Inflammatory macrophage treated with lipopolysaccharide for 4 hours (primary cell): ENCODE measurements at regions not wholly inside any gene's neighbourhood (a gene's known extent, or its start where the extent isn't known, plus 50 kb on each side); places are given as distances from the start of the nearest gene placed in this dataset.
"Not testable (repeated sequence)": the region's sequence is repeated elsewhere in the genome, so short reads cannot be mapped to it uniquely, and the experiment has no call there.

ENCODE experiments used
- DNase-seq: peaks from one replicate; pipeline ENCODE4 v3.0.0-alpha.2; 2020

GRCh38 chr7:156545979-156546378, 94.6 kb upstream of the RNF32 start:
- no peak for DNase-seq

- no peak for DNase-seq
These were observed 95.5 kb upstream of the RNF32 start for GRCh38 chr7:156544919-156545715.

GRCh38 chr7:156543699-156544598, 96.6 kb upstream of the RNF32 start:
- DNase-seq, result no peak

GRCh38 chr7:156540619-156541165, 99.9 kb upstream of the RNF32 start:
- DNase-seq, result no peak

- DNase-seq, result no peak
These were observed 100.6 kb upstream of the RNF32 start for GRCh38 chr7:156539999-156540398.

GRCh38 chr7:156537006-156537405, 103.6 kb upstream of the RNF32 start:
- no peak for DNase-seq

- no peak for DNase-seq
These were observed 105.6 kb upstream of the RNF32 start for GRCh38 chr7:156534925-156535324.

GRCh38 chr7:156533964-156534363, 106.6 kb upstream of the RNF32 start:
- DNase-seq, result no peak

GRCh38 chr7:156533420-156533819, 107.2 kb upstream of the RNF32 start:
- DNase-seq, result no peak

GRCh38 chr7:156532016-156532602, 108.5 kb upstream of the RNF32 start:
- DNase-seq, result no peak

- no peak for DNase-seq
These were observed 110.6 kb upstream of the RNF32 start for GRCh38 chr7:156529956-156530355.

- no peak for DNase-seq
These were observed 113.1 kb upstream of the RNF32 start for GRCh38 chr7:156527458-156527890.

GRCh38 chr7:156524818-156525597, 115.6 kb upstream of the RNF32 start:
- DNase-seq, result no peak

GRCh38 chr7:156523447-156524048, 117.0 kb upstream of the RNF32 start:
- DNase-seq, result no peak

- no peak for DNase-seq
These were observed 117.8 kb upstream of the RNF32 start for GRCh38 chr7:156522801-156523200.

- no peak for DNase-seq
These were observed 121.5 kb upstream of the RNF32 start for GRCh38 chr7:156519070-156519469.

- no peak for DNase-seq
These were observed 122.1 kb upstream of the RNF32 start for GRCh38 chr7:156518466-156518865.

- DNase-seq, result not testable (repeated sequence)
These were observed 122.7 kb upstream of the RNF32 start for GRCh38 chr7:156517858-156518257.

GRCh38 chr7:156516791-156517378, 123.7 kb upstream of the RNF32 start:
- DNase-seq, result no peak

- no peak for DNase-seq
These were observed 124.4 kb upstream of the RNF32 start for GRCh38 chr7:156515911-156516790.

- DNase-seq, result no peak
These were observed 125.7 kb upstream of the RNF32 start for GRCh38 chr7:156514851-156515250.
